NOMO-1 treated with DMSO at 0.1 percent for 48 hours (cell line): ENCODE measurements at regions not wholly inside any gene's neighbourhood (a gene's known extent, or its start where the extent isn't known, plus 50 kb on each side); places are given as distances from the start of the nearest gene placed in this dataset.
"Not testable (repeated sequence)": the region's sequence is repeated elsewhere in the genome, so short reads cannot be mapped to it uniquely, and the experiment has no call there.

Experiments
- DNase-seq: peaks from one replicate; lab custom pipeline; 2025; ENCODE audit not compliant: unreplicated experiment; lab: John Stamatoyannopoulos, UW

- DNase-seq = no peak
Observed at GRCh38 chr5:164255598-164256213, 750.3 kb downstream of the MAT2B start.

GRCh38 chr5:164256351-164256750, 750.9 kb downstream of the MAT2B start:
- no peak for DNase-seq

DNA sequence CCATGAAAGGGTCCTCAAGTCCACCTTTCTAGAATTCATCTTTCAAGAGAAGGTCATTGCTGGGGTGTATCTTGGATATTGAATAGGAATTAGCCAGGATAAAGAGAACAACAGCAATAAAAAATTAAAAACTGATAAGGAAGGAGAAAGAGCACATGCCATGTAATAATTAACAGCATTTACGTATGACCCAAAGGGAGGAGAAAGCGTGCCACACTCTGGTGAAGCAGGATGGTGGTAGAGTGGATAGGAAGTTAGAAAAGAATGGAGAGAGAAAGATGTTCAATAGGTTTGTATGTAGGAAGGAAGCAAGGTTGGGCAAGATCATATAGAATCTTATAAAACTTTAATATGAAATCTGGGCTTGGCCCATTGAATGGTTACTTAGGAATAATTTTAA, 751.5 kb downstream of the MAT2B start:
- DNase-seq = no peak

DNA sequence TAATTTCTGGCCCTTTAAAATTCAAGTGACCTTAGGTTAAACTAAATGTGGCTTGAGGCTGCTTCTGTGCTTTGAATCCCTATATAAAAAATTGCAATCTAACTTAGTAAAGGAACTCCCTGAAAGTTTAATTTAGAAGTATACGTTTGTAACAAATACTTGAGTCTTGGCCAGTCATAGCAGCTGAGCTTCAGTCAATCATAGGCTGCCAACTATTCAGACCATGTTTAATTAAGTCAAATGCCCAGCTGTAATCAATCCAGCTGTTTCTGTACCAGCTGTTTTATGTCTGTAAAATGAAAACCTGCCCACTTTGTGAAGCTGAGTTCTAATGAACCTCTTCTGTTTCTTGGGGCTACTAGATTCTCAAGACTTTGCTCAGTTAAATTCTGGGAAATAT, 760.1 kb downstream of the MAT2B start:
- no peak for DNase-seq

GRCh38 chr5:164266571-164266970, 761.2 kb downstream of the MAT2B start:
- no peak for DNase-seq

GRCh38 chr5:164277720-164278119, 772.3 kb downstream of the MAT2B start:
- peak; percentile 71 for DNase-seq

DNA sequence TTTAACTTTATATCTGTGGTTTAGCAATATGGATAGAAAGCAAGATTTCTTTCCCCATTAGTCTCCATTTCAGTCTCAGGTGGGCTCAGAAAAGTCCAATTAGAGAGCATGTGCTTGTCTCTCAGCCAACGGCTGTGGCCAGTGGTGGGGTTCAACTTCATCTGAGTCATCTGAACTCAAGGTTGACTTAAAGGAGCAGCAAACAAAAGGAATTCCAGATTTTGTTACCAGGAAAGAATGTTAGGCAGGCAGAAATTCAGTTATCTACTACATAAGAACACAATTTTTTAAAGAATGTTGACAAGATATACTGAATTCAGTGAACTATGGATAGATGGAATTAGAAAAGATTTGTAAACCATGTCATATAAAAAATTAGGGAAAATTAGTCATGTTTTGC, 784.1 kb downstream of the MAT2B start:
- no peak for DNase-seq

DNA sequence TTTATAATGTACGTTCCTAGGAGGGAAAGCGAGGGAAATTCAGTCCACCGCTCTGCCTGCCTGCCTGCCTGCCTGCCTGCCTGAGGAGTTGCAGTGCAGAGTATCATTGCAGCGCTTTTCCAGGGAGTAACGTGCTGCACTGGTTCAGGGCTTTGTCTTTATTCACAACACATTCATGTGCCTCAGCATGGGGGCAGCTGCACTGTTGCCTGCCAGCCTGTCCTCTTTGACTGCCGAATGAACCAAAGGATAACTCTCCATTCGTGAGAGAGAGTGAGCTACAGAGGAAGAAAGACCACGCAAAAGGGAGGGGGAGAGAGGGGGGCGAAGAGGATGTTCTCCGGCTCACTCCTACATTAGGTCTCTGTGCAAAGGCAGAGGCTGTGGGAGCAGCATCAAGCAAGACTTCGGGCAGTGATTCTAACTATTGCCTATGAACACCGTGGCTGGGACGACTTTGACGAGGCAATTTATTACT, 791.2 kb downstream of the MAT2B start:
- DNase-seq = no peak

DNA sequence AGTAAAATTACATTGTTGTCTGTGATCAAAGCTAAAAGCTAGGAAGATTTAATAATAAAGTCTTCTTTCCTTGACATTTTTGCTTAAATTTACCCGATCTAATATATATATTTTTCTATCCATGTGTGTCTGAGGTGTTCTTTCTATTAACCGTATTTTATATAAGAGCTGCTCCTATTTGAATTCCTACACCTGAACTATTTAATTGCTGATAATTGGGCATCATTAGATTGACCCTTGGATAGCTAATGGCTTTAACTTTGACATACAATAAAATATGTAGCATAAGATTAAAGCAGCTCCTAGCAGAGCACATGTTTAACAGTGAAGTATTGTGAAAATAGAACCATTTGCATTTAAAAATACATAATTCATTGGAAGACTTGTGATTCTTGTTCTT, 792.7 kb downstream of the MAT2B start:
- no peak for DNase-seq

- no peak for DNase-seq
Observed at GRCh38 chr5:164300295-164300694, 794.9 kb downstream of the MAT2B start.

DNA sequence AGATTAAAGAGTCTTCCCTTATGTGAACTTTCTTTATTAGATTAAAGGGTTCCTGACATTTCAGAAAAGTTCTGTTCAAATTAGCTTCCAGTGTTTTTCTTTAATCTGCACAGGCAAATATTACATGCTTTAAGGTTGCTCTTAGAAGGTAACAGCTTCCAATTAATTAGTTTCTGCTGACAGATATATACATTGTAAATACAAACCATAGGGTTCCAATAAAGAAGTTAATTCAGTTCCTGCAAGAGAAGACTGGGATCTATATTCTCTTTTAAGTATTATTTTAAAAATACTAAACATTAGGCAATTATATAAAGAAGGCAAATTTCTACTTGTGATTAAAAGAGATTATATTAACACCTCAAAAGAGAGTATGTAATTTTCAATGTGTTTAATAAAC, 795.7 kb downstream of the MAT2B start:
- no peak for DNase-seq

- no peak for DNase-seq
Observed at GRCh38 chr5:164301708-164302107, 796.3 kb downstream of the MAT2B start.

- DNase-seq = no peak
Observed at GRCh38 chr5:164302533-164303235, 797.3 kb downstream of the MAT2B start.

DNA sequence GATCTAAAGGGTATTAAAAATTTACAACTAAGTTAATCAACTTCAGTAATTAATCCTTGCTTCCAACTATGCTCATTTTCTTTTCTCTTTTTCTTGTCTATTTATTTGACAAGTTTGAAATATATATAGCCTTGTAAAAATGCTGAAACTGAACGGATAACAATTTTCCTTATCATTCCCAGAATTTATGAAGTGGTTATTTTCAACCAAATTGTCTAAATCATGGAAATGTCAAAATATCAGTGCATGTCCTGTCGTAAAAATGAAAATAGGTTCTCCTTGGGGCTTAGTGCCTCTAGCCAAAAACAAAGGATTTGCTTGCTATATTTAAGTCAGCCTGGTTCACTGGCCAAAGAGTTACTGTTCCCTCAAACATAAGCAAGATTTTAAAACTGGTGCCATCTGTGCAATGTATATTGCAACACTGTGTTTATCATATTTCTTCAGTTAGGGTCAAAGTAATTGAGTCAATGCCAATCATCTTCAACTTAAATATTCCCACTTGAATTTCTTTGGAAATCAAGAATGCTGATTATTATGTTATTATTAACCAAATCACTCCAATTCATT, 798.3 kb downstream of the MAT2B start:
- no peak for DNase-seq

- DNase-seq = no peak
Observed at GRCh38 chr5:164306662-164307061, 801.2 kb downstream of the MAT2B start.

DNA sequence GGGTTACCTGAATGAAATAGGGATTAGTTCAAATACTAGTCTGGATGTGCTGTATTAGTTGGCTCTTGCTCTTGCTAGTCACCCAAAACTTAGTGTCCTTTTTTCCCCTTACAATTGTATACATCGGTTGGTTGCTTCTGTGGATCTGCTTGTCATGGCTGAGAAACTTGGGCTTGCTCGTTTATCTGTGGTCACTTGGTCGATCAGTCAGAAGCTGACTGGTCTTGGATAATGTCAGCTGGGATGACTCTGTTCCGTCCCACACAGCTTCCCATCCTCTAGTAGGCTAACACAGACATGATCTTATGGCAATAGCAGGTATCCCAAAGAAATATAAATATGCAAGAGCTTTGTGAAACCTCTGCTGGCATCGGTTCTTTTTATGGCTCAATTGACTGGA, 807.4 kb downstream of the MAT2B start:
- DNase-seq = no peak

DNA sequence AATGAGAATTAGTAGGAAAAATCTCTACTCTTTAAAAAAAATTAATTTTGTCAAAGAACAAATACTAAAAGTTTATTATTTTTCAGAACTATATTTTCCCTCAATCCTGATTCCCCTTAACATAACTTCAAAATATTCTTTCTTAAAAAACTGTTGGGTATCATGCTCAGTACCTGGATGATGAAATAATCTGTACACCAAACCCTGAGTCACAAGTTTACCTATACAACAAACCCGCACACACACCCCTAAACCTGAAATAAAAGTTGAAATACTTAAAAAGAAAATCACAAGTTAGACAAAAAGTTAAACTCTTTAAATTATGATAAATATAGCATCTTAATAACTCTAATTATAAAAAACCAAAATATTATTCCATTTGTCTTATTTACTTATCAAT, 812.3 kb downstream of the MAT2B start:
- DNase-seq = no peak

DNA sequence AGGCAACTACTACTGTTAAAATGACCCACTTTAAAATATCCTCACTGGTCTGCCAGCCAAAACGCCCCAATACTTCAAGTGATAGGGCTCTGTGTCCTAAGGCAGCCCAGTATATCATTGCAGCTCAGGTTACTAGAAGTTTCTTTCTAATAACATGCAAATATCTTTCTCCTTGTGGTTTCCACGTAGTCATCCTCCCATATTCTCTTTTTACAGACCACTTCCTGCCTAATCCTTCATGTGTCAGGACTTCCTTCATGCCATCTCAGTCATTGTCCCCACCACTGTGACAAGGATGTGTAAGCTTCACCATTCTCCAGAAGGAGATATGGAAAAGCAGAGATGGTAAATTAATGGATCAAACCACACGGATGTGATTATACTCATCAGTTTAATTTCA, 813.7 kb downstream of the MAT2B start:
- DNase-seq = no peak

DNA sequence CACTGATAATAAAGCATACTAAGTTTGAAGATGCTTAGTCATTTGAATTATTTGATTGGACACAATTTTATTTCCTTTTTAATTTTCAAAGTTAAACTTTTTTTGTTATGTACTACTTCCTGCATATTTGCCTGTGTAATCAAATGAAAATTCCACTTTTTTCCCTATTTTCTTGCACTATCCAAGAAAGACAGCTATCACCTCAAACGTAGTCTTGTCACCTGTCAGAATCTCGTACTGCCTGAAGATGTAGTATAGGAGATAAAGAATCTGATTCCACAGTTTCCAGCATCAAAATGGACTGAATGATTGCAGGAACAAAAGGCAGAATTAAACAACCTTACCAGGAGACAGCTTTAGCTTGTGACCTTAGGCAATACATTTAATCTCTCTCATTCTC, 818.8 kb downstream of the MAT2B start:
- no peak for DNase-seq

- no peak for DNase-seq
Observed at GRCh38 chr5:164326219-164326618, 820.8 kb downstream of the MAT2B start.

- DNase-seq = not testable (repeated sequence)
Observed at GRCh38 chr5:164327166-164327565, 821.7 kb downstream of the MAT2B start.

- DNase-seq = no peak
Observed at GRCh38 chr5:164332349-164333196, 827.2 kb downstream of the MAT2B start.
